Body of pancreas (tissue), 4 donors: ENCODE measurements at regions not wholly inside any gene's neighbourhood (a gene's known extent, or its start where the extent isn't known, plus 50 kb on each side); places are given as distances from the start of the nearest gene placed in this dataset.
A peak's percentile ranks its signal among the peaks of the same experiment; 100 is the strongest.

Experiments
- ATAC-seq: fragments of 150-250 bp; one replicate; pipeline ENCODE4 v1.9.1; 2016
- DNase-seq, 4 donors: peaks; one replicate each; pipeline ENCODE4 v3.0.0-alpha.2; 2019
- H3K27ac ChIP-seq, 4 donors: fragments of 200-600 bp; sonication (generic); 1 replicate in 3 of 4; 2 replicates in 1 of 4; pipeline versions ENCODE4 v1.5.1 to v1.6.1; 2016 to 2019; ENCODE audit warnings: mild to moderate bottlenecking in 1 of 4, mixed read lengths in 1 of 4, moderate library complexity in 1 of 4
- H3K27me3 ChIP-seq, 2 donors: fragments of 200-600 bp; sonication (generic); one replicate each; pipeline ENCODE4 v1.6.0; 2016; ENCODE audit warnings: mild to moderate bottlenecking in 1 of 2
- H3K36me3 ChIP-seq, 2 donors: fragments of 200-600 bp; sonication (generic); replicated peaks in 1 of 2; 2 replicates each; pipeline ENCODE4 v1.5.1; 2016; ENCODE audit warnings: low read depth in 2 of 2; ENCODE audit not compliant: insufficient read depth in 1 of 2
- H3K4me1 ChIP-seq: fragments of 200-600 bp; sonication (generic); one replicate; pipeline ENCODE4 v1.6.0; 2016
- H3K4me3 ChIP-seq, 2 donors: fragments of 200-600 bp; sonication (generic); 1 replicate in 1 of 2; 2 replicates in 1 of 2; pipeline ENCODE4 v1.5.1; 2016 to 2019
- H3K9me3 ChIP-seq, 3 donors: fragments of 200-600 bp; sonication (generic); 1 replicate in 2 of 3; 2 replicates in 1 of 3; pipeline ENCODE4 v1.5.1; 2016
- CTCF ChIP-seq, 7 experiments: fragments of 450-650 bp in 4 of 7; fragments of 200-600 bp in 3 of 7; sonication (generic) in 3 of 7; IDR thresholded peaks; one replicate each; pipeline ENCODE4 v1.5.1; 2016 to 2019; ENCODE audit warnings: antibody characterized with exemption in 7 of 7
- POLR2A ChIP-seq, 3 donors: fragments of 450-650 bp; IDR thresholded peaks; one replicate each; pipeline ENCODE4 v1.6.1; 2016; ENCODE audit warnings: antibody characterized with exemption in 3 of 3, mild to moderate bottlenecking in 2 of 3
- WGBS, 2 donors: methylation state at CpG; one replicate each; pipeline ENCODE4 v1.1.5; 2017; 5-methylcytosine and 5-hydroxymethylcytosine counted together
- intact Hi-C: fragments of 100-400 bp; cut with DNase I; formaldehyde crosslinking; loops from one replicate; pipeline ENCODE4 v1.15.1; 2023

GRCh38 chr3:66136597-66136996 is 84.2 kb upstream of the SLC25A26 start:
- no peak overlapping the region for H3K4me3 ChIP-seq
- WGBS, 2 donors, result 75 to 96% methylated on average over 1 of the region's 1 CpG
- DNase-seq, result no peak
- H3K9me3 ChIP-seq, result no peaks in the 10 kb centered on the region
- intact Hi-C loops, result no loop called here
- H3K27me3 ChIP-seq, result no peaks in the 10 kb centered on the region
- peaks cover 11% of the 10 kb centered on the region for H3K4me1 ChIP-seq
- H3K27ac ChIP-seq, result no peak overlapping the region
- no peak for ATAC-seq
- TF ChIP-seq CTCF (IDR thresholded peaks at IDR 0.05) (no peak), POLR2A (IDR thresholded peaks at IDR 0.05) (no peak)
- H3K36me3 ChIP-seq, result no peaks in the 10 kb centered on the region

GRCh38 chr3:66133853-66134445 is 86.9 kb upstream of the SLC25A26 start:
- Histone ChIP-seq H3K9me3 (no peaks in the 10 kb centered on the region), H3K27me3 (no peaks in the 10 kb centered on the region), H3K4me3 (no peak overlapping the region), H3K36me3 (no peaks in the 10 kb centered on the region), H3K27ac (peak overlapping the region in 1 of 4 donors; percentile 30), H3K4me1 (peaks cover 11% of the 10 kb centered on the region)
- DNase-seq (no peak), ATAC-seq (peak; percentile 60)
- 73 to 74% methylated on average over 8 of the region's 8 CpGs for WGBS, 2 donors
- intact Hi-C loops, result no loop called here
- no peak for TF ChIP-seq POLR2A (IDR thresholded peaks at IDR 0.05)
- TF ChIP-seq CTCF (IDR thresholded peaks at IDR 0.05), result no peak

GRCh38 chr3:66133050-66133757 is 87.6 kb upstream of the SLC25A26 start:
- Histone ChIP-seq H3K27ac (peak overlapping the region in 1 of 4 donors; percentile 30), H3K36me3 (no peaks in the 10 kb centered on the region), H3K4me3 (no peak overlapping the region), H3K27me3 (no peaks in the 10 kb centered on the region), H3K4me1 (peaks cover 11% of the 10 kb centered on the region), H3K9me3 (no peaks in the 10 kb centered on the region)
- no peak for DNase-seq
- 90 to 96% methylated on average over 6 of the region's 6 CpGs for WGBS, 2 donors
- TF ChIP-seq CTCF (IDR thresholded peaks at IDR 0.05) (no peak), POLR2A (IDR thresholded peaks at IDR 0.05) (no peak)
- intact Hi-C loops, result no loop called here
- no peak for ATAC-seq

GRCh38 chr3:66128623-66129022 is 89.9 kb upstream of the MAGI1 start:
- intact Hi-C loops, result no loop called here
- WGBS, 2 donors, result 71 to 73% methylated on average over 1 of the region's 1 CpG
- no peaks in the 10 kb centered on the region for H3K36me3 ChIP-seq
- H3K27me3 ChIP-seq, result no peaks in the 10 kb centered on the region
- TF ChIP-seq CTCF (IDR thresholded peaks at IDR 0.05) (no peak), POLR2A (IDR thresholded peaks at IDR 0.05) (no peak)
- no peak overlapping the region for H3K27ac ChIP-seq
- peaks cover 9% of the 10 kb centered on the region for H3K4me1 ChIP-seq
- DNase-seq (no peak), ATAC-seq (no peak)
- H3K4me3 ChIP-seq, result no peak overlapping the region
- H3K9me3 ChIP-seq, result no peaks in the 10 kb centered on the region

GRCh38 chr3:66121318-66121717 is 82.6 kb upstream of the MAGI1 start:
- intact Hi-C loops, result no loop called here
- Histone ChIP-seq H3K4me1 (peaks cover 2% of the 10 kb centered on the region), H3K4me3 (no peak overlapping the region), H3K36me3 (no peaks in the 10 kb centered on the region), H3K27me3 (no peaks in the 10 kb centered on the region), H3K9me3 (no peaks in the 10 kb centered on the region), H3K27ac (no peak overlapping the region)
- no peak for DNase-seq
- no peak for ATAC-seq
- 65 to 83% methylated on average over 5 to 6 of the region's 6 CpGs for WGBS, 2 donors
- no peak for TF ChIP-seq CTCF (IDR thresholded peaks at IDR 0.05)
- TF ChIP-seq POLR2A (IDR thresholded peaks at IDR 0.05), result no peak
